Stimulated activated CD4-positive, alpha-beta T cell treated with anti-CD3 and anti-CD28 coated beads, Interleukin-1b, Interleukin-23, amount 100 ng/mL, for 48 hours (primary cell): ENCODE measurements at regions not wholly inside any gene's neighbourhood (a gene's known extent, or its start where the extent isn't known, plus 50 kb on each side); places are given as distances from the start of the nearest gene placed in this dataset.
A peak's percentile ranks its signal among the peaks of the same experiment; 100 is the strongest.

Source experiments
- DNase-seq: peaks from one replicate; pipeline ENCODE4 v3.0.0-alpha.2; 2020

DNA sequence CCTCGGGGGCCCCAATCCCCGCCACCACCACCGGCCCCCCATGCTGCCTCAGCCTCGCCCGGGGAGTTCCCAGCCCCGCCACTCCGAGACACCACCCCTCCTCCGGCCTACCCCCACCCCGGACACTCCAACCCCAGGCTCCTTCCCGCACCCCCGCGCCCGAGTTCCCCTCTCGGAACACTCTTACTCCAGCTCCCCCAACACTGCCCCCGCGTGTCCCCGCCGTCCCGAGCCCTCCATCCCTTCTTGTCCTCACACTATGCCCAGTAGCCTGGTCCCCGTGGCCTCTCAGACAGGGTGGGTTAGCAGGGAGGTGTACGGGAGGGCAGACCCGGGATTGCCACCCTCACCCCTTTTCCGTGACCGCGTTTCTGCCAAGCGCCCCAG is 276.1 kb downstream of the BCOR start:
- DNase-seq, result no peak

DNA sequence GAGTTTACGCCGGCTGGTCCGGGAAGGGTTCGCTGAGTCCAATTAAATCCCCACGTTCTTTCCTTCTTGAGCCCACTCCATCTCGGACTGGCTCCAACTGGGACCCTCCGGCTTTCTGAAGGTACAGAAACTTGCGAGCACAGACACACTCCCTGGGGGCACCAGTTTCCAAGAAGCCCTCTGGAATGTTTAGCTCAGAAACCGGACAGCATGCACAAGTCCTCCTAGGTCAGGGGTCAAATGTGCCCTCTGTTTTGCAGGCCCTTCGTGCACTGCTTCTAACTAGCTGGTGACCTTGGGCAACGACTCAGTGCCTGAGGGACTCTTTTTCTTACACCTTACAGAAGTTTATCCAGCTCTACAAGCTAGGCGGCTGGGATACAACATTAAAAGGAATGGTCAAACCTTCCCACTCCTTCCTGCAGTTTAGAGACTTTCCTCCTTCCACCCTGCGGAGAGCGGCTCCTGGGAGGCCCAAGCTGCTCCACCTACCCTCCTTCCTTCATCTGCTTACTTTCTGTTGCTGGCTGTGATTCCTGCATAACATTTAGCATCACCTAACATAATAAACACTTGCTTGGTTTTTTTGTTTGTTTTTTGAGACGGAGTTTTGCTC is 275.5 kb downstream of the BCOR start:
- DNase-seq, result no peak

DNA sequence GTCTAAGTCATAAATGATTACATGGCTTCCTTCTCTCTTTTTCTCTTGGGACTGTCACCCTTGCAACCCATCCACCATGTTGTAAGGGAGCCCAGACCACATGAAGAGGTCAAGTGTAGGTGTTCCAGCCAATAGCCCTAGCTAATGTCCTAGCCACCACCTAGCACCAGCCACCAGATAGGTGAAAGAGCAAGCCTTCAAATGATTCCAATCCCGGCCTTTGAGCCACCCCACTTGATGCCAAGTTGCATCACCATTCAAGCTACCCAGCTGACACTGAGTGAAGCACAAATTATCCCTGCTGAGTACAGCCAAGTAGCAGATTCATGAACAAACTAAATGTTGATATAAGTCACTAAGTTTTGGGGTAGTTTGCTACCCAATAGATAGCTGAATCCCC is 274.3 kb downstream of the BCOR start:
- DNase-seq, result no peak

DNA sequence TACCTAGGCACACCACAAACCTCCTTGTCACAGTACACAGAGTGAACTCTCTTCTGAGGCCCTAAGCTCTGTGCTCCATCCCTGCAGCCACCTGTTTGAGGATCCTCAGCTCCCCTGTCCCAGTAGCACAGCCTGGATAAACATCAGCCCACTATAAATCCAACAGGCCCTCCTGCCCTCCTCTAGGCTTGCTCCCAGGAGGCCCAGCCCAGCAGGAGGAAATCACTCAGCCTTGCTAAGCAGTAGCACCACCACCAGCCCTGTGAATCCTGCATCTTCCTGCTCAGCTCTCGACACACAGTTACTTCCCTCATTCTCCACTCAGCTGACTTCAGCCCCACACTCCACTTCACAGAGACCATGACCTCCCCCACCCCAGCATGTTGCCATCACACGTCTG is 273.9 kb downstream of the BCOR start:
- DNase-seq, result no peak

DNA sequence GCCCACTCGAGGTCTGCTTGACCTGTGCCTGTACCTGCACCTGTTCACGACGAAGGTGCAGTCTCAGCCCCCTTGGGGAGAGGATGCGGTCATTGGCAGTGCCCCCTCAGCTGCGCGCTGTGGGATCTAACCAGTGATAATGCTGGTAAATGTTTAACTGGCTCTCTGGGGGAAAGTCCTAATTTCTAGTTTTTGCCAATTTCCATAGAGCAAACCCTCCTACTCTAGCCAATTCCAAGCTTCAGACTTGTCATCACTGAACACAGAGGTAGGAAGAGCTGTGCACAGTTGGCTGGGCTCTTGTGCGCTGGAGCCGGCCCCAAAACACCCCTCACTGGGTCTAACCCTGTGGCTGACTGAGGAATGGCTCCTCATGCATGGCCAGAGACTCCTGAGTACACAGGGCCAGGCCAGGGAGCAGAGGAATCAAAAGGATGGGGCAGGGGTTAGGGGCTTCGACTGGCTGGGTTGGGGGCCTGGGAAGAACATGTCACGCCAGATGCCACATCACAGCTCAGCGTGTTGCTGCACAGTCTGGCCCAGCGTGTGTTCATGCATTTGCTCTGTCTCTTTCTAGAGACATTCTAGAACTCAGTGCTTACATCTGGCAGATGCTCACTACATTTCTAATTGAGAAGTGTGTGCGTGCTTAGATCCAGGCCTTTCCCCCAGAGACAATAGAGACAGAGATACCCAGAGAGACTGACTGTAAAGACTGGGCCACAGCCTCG is 270.8 kb downstream of the BCOR start:
- DNase-seq, result no peak

DNA sequence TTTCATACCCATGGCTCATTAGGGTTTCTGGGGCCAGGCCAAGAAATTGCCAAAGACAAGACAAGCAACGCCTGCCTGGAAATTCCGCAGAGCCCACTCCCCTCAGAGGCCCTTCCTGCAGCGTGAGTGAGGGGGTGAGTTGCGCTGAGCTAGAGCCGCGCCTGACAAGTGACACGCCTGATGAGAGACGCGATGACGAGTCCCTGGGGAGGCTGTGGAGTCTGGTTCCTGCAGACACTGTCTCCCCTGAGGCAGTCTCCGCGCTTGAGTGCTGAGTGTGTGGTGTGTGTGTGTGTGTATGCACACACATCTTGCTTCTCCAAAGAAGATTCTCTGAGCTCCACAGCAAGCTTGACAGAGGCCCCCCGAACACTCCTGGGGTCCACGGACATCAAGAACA is 269.8 kb downstream of the BCOR start:
- no peak for DNase-seq

DNA sequence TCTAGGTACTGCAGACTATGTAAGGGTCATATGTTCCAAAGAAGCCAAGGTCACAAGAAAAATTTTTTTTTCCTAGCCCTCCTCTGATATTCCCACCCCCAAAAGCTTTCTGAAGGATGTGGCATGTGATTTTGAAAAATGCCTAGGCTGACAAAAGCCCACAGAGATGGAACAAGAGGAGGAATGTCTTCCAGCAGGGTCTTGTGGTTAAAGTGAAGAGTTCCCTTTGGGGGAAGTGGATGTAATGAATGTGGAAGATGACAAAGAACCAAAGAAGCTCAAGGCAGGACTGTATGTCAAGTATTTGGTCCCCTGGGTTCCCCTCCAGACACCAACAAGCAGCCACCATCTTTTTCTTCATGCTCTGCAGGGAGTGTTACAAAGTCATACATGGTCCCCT is 268.8 kb downstream of the BCOR start:
- DNase-seq, result no peak

DNA sequence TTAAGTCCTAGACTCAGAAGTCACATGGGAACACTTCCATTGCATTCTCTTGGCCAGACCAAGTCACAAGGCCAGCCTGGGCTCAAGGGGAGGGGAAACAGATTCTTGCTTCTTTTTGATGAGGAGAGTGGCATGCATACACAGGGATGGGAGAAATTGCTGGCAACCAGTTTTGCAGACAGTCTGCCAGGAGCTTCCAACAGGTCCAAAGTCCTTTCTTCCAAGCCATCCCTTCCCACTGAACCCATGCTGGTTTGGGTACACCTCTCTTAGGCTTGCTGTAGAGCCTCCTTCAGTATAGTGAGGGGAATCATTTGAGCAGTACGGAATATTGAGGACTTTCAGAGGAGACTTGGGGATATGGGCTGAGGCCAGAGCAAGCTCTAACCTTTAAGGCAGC is 267.8 kb downstream of the BCOR start:
- DNase-seq, result no peak

DNA sequence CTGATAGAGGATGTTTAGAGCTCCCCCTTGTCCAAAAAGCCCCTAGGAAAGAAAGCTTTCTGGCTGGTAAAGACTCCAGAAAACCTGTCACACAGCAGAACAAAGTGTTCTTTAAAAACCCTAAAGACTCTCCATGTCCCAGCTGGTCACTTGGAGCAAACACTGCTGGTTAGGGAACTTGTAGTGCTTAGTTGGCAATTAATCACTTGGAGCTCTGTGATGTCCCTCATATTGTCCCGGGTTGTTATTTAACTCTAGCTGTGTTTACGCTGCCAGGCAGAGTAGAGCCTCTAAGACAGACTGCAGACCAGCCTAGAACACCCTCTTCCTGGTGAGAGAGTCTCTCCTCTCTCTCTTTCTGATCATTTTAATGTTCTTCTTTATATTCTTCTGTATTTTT is 267.3 kb downstream of the BCOR start:
- DNase-seq, result no peak

DNA sequence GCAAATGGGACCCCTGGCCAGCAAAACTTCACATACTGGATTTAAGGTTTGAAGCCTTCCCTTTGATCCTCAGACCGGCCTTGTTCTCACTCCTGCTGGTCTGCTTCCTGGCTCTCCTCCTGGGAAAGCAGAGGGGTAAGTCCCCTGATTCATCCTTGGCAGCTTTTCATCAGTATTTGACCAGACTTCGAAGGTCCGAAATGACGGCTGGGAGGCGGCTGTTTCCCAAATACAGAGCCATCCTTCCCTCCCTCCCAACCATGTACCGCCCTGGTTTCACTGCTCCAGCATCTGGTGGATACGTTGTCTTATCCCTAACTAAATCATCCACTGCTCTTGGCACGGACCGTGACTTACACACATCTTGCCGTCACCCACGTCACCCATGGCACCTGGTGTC is 265.5 kb downstream of the BCOR start:
- no peak for DNase-seq

DNA sequence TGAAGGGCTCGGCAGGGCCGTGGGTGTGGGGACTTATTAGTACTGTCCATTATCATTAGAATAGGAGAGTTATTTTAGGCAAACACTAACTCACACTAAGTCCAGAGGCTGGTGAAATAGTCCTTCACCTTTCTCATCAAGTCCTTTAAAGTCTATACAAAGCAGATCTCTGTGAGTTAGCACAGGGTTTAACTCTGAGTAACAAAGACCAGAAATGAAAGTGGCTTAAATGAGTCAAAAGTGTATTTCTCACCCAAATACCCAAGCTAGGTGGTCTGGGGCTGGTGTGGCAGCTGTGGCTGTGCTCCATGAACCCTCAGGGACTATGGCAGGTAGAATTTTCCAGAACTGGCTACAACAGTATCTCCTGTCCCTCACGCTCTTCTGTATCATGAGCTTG is 263.2 kb downstream of the BCOR start:
- DNase-seq, result no peak

DNA sequence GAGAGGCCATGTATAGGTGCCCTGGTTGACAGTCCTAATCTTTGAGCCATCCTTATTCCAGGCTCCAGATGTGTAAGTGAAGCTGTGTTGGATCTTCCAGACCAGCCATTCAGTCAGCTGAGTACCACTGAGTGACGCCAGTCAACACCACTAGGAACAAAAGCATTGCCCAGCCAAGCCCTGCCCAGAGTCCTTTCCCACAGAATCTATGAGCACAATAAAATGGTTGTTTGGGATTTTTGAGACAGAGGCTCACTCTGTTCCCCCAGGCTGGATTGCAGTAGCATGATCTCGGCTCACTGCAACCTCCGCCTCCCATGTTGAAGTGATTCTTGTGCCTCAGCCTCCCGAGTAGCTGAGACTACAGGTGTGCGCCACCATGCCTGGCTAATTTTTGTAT is 262.5 kb downstream of the BCOR start:
- no peak for DNase-seq

DNA sequence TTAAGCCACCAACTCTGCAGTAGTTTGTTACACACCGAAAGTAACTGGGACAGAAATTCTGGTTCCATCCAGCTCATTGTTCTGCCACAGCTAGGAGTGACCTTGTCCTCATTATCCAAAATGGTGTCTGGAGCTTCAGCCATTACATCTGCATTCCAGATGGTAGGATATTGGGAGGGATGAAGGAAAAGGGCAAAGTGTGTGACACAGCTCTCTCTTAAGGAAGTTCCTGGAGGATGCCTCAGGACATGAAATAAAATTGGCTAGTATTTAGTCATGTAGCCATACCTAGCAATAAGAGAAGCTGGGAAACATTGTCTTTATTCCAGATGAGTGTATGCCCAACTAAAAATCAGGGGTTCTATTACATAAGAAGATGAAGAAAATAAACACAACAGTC is 262.0 kb downstream of the BCOR start:
- no peak for DNase-seq

DNA sequence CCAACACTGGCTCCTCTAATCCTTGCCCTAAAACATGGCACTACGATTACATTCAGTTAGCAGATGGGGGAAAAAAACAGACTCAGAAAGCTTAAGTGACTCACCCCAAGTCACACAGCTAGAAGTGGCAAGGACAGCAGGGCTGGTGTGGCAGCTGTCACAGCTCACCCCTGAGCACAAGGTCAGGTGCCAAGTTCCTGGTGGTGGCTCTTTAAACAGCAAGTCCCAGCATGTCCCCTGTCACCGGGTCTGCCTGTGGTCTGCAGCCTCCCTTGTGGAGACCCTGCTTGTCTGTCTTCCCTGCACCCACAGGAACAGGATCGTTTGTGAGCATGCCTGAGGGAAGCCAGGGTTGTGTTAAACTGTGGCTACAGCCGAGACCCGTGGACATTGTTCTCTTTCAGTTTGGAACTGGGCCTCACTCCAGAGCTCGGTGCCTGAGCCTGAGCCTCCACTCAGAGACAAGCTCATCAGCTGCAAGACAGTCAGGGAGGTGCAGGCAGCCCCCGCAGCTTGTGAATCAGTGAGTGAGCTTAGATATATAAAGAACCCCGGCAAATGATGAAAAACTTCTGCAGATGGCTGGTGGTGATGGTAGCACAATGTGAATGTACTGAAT is 260.8 kb downstream of the BCOR start:
- peak; percentile 30 for DNase-seq

DNA sequence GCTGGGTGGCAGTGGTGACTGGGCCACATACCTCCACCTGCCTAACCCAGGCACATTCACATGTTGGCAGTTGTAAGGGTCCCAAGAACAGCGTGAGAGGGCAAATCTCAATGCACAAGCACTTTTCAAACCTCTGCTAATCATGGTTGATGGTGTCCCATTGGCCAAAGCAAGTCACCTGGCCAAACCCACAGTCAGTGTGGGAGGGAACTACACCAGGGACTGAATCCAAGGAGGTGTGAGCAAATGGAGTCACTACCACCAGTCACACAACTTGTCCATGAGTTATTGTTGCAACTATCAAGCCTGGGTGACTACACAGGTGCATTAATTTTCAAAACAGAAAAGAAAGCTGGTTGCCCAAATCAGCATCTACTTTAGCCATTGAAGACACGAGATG is 260.1 kb downstream of the BCOR start:
- DNase-seq, result no peak

DNA sequence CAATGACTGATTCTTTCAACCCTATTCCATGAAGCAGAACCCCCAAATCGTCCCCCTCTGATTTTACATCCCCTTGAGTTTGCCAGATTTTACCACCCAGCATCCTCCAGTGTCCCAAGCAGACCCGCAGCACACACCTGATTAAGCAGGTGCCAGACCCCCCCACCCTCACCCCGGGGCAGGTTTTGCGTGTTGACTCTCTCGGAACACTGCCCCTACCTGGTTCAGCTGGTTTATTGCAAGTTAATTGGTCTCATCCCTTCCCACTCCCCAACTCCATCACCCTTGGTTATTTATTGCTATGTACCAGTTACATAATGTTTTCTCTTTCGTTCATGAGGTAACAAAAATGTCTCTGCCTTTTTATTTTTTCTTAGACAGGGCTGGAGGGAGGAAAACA is 258.4 kb downstream of the BCOR start:
- DNase-seq, result no peak

DNA sequence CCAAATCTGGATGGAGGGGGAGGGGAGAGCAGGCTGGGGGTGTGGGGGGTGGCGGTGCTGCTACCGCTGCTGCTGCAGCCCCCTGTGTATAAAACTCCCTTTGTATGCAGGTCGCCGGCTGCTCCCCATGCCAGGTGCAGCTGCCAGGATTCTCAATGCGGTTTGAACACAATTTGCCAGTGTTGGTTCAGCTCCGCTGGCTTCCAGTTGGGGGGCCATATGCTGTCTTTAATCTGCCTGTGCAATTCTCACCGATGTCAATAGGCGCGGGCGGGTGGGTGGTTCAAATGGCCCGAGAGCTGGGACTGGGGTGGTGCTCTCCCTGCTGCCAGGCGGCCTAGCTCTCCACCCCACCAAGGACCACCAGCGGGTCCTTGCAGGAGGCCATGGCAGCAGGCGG is 257.6 kb downstream of the BCOR start:
- no peak for DNase-seq

DNA sequence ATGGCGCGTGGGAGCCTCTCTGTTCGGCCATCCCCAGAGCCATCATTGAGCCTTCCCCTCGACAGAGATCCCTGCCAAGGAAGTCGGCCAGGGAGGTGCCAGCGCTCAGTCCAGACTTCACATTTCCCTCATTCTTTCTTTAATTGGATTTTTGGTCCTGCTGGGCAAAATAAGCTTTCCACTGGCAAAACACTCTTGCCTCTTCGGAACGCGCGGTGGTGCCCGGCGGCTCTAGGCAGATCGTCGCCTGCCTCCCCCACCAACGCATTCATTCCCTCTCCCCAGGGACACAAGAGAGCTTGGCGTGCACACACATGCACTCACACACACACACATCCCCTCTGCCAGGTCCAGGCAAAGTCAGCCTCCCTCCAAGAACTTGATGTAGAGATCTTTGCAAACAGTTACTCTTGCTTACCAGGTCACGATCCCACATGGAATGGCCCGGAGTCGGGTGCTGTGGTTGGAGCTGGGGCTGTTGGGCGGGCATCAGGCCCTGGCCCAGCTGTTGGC is 257.1 kb downstream of the BCOR start:
- DNase-seq, result no peak

DNA sequence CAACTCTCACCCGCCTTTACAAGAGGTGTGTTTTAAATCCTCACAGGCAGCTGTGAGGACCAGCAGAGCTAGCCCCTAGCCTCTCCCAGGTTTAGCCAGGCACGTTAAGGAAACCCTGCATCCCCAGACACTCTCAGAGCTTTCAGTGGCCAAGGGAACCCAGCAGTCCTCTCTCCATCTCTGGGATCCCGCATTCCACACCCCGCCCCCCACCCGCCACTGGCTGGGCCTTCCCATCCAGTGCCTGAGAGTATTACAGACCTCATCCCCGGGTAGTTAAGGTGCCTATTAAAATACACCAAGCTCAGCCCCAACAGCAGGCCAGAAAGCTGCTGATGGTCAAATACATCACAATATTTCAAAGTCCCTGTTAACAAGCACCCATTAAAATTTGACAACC is 256.2 kb downstream of the BCOR start:
- DNase-seq, result no peak

DNA sequence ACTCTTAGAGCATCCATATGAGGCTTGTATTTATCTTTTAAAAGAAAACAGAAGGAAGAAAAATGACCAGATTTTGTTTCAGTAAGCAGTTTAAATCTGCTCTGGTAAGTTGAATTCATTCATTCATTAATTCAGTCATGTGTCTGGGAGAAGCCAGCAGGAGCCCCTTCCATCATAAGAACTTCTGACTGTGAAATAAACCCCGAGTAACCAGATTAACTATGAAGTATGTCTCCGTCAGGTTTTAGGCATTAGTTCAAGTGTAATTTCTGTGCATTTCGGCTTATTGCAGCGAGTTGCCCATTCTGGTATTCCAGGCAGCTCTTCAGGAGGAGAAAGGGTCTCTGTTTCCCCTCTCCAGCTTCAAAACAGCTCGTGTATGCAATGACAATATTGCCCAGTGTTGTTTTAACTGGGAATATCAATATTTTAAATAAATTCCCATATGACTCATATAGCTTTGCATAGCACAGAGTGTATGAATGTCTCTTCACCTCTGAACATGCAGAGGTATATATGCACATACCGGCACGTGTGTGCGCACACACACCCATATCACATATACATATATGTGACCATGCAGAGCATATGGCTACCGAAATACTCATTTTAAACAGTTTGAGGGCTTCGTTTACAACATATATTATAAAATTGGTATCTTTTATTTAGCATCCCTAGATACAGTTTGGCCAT is 255.3 kb downstream of the BCOR start:
- DNase-seq, result no peak

DNA sequence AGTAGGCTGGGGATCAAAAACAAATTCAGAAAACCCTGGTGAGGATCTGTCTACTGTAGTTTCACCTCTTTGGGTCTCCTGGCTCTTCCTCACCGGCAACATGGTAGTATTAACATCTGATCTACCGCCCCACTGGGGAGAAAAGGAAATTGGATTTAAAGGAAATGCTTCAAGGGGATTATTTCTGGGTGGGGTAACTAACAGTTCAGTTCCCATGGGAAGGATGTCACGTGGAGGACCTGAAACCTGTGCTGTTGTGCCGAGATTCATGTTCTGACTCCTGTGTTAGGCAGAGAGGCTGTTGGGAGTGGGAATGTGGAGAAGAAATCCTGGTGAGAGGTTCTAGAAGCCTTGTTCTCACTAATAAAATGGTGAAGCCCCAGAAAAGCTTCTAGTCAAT is 254.4 kb downstream of the BCOR start:
- no peak for DNase-seq

DNA sequence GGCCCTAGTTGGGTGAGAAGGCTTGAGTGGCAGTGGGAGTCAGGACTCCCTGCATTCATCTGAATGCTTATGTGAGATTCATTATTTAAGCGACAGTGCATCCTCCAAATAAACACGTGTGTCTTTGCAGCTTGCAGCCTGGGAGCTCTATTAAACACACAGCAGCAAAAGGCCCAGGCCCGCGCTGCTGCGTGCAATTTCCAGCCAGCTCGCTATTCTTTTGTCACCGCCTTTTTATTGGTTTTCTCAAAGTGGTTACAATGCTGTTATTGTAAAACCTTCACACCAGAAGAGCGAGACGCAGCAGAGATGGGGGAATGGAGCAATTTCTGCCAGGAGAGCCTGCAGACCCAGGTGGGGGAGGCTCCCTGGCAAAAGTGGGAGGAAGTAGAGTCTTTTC is 252.5 kb downstream of the BCOR start:
- DNase-seq, result no peak

DNA sequence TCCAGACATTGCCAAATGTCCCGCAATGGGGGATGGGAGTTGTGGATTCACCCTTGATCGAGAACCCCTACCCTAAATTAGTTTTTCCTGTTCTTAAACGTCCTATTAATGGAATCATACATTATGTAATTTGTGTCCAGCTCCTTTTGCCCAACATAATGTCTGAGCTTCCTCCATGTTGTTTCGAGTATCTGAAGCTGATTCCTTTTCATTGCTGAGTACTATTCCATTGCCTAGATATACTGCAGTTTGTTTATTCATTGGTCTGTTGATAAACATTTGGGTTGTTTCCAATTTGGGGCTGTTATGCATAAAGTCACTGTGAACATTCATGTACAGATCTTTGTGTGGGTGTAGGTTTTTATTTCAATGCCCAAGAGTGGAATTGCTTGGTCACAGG is 251.3 kb downstream of the BCOR start:
- no peak for DNase-seq

DNA sequence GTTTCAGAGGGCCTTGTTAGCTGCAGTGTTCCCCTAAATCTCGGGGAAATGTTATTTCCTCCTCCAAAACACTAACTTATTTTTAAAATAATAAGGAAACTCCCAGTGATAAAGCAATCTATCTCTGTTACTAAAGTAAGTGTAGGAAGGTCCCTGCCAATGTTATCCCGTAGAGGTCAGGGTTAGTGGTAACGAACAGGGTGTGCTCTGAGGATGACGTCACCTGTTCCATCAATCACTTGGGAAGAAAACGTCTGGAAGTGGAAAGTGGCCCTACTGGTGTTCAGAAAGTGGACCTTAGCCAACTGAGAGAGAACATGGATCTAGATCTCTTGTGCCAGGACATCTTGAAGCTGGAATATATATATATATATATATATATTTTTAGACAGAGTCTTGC is 249.5 kb downstream of the BCOR start:
- DNase-seq, result no peak
